HCT116 (cell line): ENCODE measurements at regions not wholly inside any gene's neighbourhood (a gene's known extent, or its start where the extent isn't known, plus 50 kb on each side); places are given as distances from the start of the nearest gene placed in this dataset.

ENCODE experiments used
- CBX3 ChIP-seq: IDR thresholded peaks from 2 replicates; pipeline ENCODE4 v1.6.1; 2012; ENCODE audit warnings: low read depth
- ELF1 ChIP-seq: IDR thresholded peaks from 2 replicates; pipeline ENCODE4 v1.6.1; 2012; ENCODE audit warnings: low read depth, borderline replicate concordance
- EZH2phosphoT487 ChIP-seq: fragments of 200-600 bp; IDR thresholded peaks from 2 replicates; pipeline ENCODE4 v1.6.1; 2018; ENCODE audit warnings: antibody characterized with exemption, borderline replicate concordance
- POLR2A ChIP-seq: IDR thresholded peaks from 2 replicates; pipeline ENCODE4 v1.7.0; 2011; ENCODE audit warnings: borderline replicate concordance; ENCODE audit not compliant: insufficient read depth, insufficient read length; ENCODE audit errors: extremely low read depth
- REST ChIP-seq: IDR thresholded peaks from 2 replicates; pipeline ENCODE4 v1.6.1; 2012; ENCODE audit warnings: low read depth
- SIN3A ChIP-seq: IDR thresholded peaks from 2 replicates; pipeline ENCODE4 v1.6.1; 2012; ENCODE audit warnings: low read depth
- SP1 ChIP-seq: IDR thresholded peaks from 2 replicates; pipeline ENCODE4 v1.6.1; 2012; ENCODE audit warnings: low read depth
- SRF ChIP-seq: IDR thresholded peaks from 2 replicates; pipeline ENCODE4 v1.6.1; 2012; ENCODE audit warnings: low read depth
- TF ChIP-seq, protein P1 (sequence below), 3 experiments: fragments of 200-600 bp in 1 of 3; sonication (generic) in 1 of 3; IDR thresholded peaks in 2 of 3; conservative IDR thresholded peaks in 1 of 3; 2 replicates each; pipeline ENCODE4 v1.5.1; 2012 to 2017; ENCODE audit warnings: low read depth in 2 of 3, low read length in 2 of 3, antibody characterized with exemption in 1 of 3, borderline replicate concordance in 1 of 3, control low read depth in 1 of 3, mild to moderate bottlenecking in 1 of 3, mixed read lengths in 1 of 3, mixed run types in 1 of 3, moderate library complexity in 1 of 3; ENCODE audit not compliant: insufficient read depth in 1 of 3
- TF ChIP-seq, protein P2 (sequence below): IDR thresholded peaks from 2 replicates; pipeline ENCODE4 v1.6.1; 2012

DNA sequence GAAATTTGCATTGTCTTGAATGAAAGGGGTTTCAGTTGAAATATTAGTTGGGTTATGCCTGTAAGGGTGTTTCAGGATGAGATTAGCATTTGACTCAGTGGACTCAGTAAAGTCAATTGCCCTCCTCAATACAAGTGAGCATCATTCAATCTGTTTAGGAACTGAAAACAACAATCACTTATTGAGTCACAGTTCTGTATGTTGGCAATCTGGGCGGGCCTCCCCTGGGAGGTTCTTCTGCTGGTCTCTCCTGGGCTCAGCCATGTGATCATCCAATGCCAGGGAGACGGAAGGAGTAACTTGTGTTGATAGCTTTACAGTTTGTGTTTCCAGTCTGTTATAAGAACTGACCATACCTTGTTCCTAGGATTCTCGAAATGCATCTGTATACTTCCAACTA, 262.9 kb upstream of the RUNX1 start:
- TF ChIP-seq, protein P1, sequence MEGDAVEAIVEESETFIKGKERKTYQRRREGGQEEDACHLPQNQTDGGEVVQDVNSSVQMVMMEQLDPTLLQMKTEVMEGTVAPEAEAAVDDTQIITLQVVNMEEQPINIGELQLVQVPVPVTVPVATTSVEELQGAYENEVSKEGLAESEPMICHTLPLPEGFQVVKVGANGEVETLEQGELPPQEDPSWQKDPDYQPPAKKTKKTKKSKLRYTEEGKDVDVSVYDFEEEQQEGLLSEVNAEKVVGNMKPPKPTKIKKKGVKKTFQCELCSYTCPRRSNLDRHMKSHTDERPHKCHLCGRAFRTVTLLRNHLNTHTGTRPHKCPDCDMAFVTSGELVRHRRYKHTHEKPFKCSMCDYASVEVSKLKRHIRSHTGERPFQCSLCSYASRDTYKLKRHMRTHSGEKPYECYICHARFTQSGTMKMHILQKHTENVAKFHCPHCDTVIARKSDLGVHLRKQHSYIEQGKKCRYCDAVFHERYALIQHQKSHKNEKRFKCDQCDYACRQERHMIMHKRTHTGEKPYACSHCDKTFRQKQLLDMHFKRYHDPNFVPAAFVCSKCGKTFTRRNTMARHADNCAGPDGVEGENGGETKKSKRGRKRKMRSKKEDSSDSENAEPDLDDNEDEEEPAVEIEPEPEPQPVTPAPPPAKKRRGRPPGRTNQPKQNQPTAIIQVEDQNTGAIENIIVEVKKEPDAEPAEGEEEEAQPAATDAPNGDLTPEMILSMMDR (IDR thresholded peaks at IDR 0.05 in 2 of 3, conservative IDR thresholded peaks at IDR 0.05 in 1 of 3; ENCODE audit: borderline replicate concordance in 1 of 3, insufficient read depth in 1 of 3, low read depth in 2 of 3, low read length in 2 of 3) = no peak
- TF ChIP-seq SRF (no peak), REST (no peak), EZH2phosphoT487 (no peak), POLR2A (no peak), SIN3A (no peak), CBX3 (no peak), ELF1 (no peak), SP1 (no peak)
- TF ChIP-seq, protein P2, sequence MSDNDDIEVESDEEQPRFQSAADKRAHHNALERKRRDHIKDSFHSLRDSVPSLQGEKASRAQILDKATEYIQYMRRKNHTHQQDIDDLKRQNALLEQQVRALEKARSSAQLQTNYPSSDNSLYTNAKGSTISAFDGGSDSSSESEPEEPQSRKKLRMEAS = no peak
